Hepatocyte (in vitro differentiated cells): ENCODE measurements at regions not wholly inside any gene's neighbourhood (a gene's known extent, or its start where the extent isn't known, plus 50 kb on each side); places are given as distances from the start of the nearest gene placed in this dataset.

ENCODE experiments used
- CTCF ChIP-seq: fragments of 200-600 bp; sonication (generic); IDR thresholded peaks from 2 replicates; pipeline ENCODE4 v1.5.1; 2016; ENCODE audit warnings: antibody characterized with exemption, mild to moderate bottlenecking; ENCODE audit not compliant: poor library complexity
- EZH2 ChIP-seq: fragments of 200-600 bp; sonication (generic); IDR thresholded peaks from 2 replicates; pipeline ENCODE4 v1.6.1; 2016; ENCODE audit warnings: antibody characterized with exemption, mild to moderate bottlenecking, borderline replicate concordance
- EZH2phosphoT487 ChIP-seq: fragments of 200-600 bp; sonication (generic); IDR thresholded peaks from one replicate; pipeline ENCODE4 v1.6.1; 2018; ENCODE audit warnings: antibody characterized with exemption, mild to moderate bottlenecking, low read depth, moderate library complexity; ENCODE audit not compliant: unreplicated experiment, severe bottlenecking

- TF ChIP-seq CTCF (no peak), EZH2 (no peak), EZH2phosphoT487 (no peak)
These were observed 111.8 kb upstream of the CCND2 start for GRCh38 chr12:4161718-4162117.
